ENCODE measurements at regions not wholly inside any gene's neighbourhood (a gene's known extent, or its start where the extent isn't known, plus 50 kb on each side); places are given as distances from the start of the nearest gene placed in this dataset.

- Histone ChIP-seq H3K27ac (ENCODE audit: low read length) (no peak overlapping the region), H3K79me2 (replicated peaks; ENCODE audit: insufficient read depth, low read length) (no peaks in the 10 kb centered on the region), H3K4me2 (ENCODE audit: low read length) (no peak overlapping the region), H3K27me3 (ENCODE audit: insufficient read depth, low read depth, low read length) (no peaks in the 10 kb centered on the region), H3K9ac (ENCODE audit: low read length) (no peak overlapping the region), H3K36me3 (ENCODE audit: insufficient read depth, low read length) (no peaks in the 10 kb centered on the region), H4K20me1 (ENCODE audit: insufficient read depth) (no peaks in the 10 kb centered on the region), H3K9me3 (ENCODE audit: low read length) (no peaks in the 10 kb centered on the region), H3K4me3 (ENCODE audit: low read length) (no peak overlapping the region), H2AFZ (ENCODE audit: low read depth, low read length) (no peak overlapping the region), H3F3A (ENCODE audit: insufficient read depth, low read length, poor library complexity, severe bottlenecking) (no peaks in the 10 kb centered on the region), H3K9me2 (ENCODE audit: insufficient read depth, low read length) (no peaks in the 10 kb centered on the region)
- TF ChIP-seq SMC3 (conservative IDR thresholded peaks at IDR 0.05; ENCODE audit: poor library complexity) (no peak), REST (IDR thresholded peaks at IDR 0.05; ENCODE audit: borderline replicate concordance) (no peak), EP300 (conservative IDR thresholded peaks at IDR 0.05; ENCODE audit: poor library complexity, severe bottlenecking) (no peak), MXI1 (conservative IDR thresholded peaks at IDR 0.05; ENCODE audit: poor library complexity, severe bottlenecking) (no peak), CTCF (IDR thresholded peaks at IDR 0.05; ENCODE audit: poor library complexity, severe bottlenecking) (no peak), RAD21 (conservative IDR thresholded peaks at IDR 0.05) (no peak), TAF1 (IDR thresholded peaks at IDR 0.05; ENCODE audit: low read depth) (no peak), POLR2AphosphoS5 (IDR thresholded peaks at IDR 0.05) (no peak), EZH2 (IDR thresholded peaks at IDR 0.05; ENCODE audit: borderline replicate concordance, insufficient read depth, low read length, poor library complexity, severe bottlenecking) (no peak)
Observed at GRCh38 chrX:7784580-7784979, 58.4 kb upstream of the VCX start.

- Histone ChIP-seq H3K9ac (ENCODE audit: low read length) (no peak overlapping the region), H3F3A (ENCODE audit: insufficient read depth, low read length, poor library complexity, severe bottlenecking) (no peaks in the 10 kb centered on the region), H3K4me3 (ENCODE audit: low read length) (no peak overlapping the region), H3K9me2 (ENCODE audit: insufficient read depth, low read length) (no peaks in the 10 kb centered on the region), H3K79me2 (replicated peaks; ENCODE audit: insufficient read depth, low read length) (no peaks in the 10 kb centered on the region), H2AFZ (ENCODE audit: low read depth, low read length) (no peak overlapping the region), H4K20me1 (ENCODE audit: insufficient read depth) (no peaks in the 10 kb centered on the region), H3K27me3 (ENCODE audit: insufficient read depth, low read depth, low read length) (no peaks in the 10 kb centered on the region), H3K27ac (ENCODE audit: low read length) (no peak overlapping the region), H3K36me3 (ENCODE audit: insufficient read depth, low read length) (no peaks in the 10 kb centered on the region), H3K4me2 (ENCODE audit: low read length) (no peak overlapping the region), H3K9me3 (ENCODE audit: low read length) (no peaks in the 10 kb centered on the region)
- TF ChIP-seq REST (IDR thresholded peaks at IDR 0.05; ENCODE audit: borderline replicate concordance) = no peak
- TF ChIP-seq SMC3 (conservative IDR thresholded peaks at IDR 0.05; ENCODE audit: poor library complexity) = no peak
- no peak for TF ChIP-seq TAF1 (IDR thresholded peaks at IDR 0.05; ENCODE audit: low read depth)
- no peak for TF ChIP-seq RAD21 (conservative IDR thresholded peaks at IDR 0.05)
- no peak for TF ChIP-seq CTCF (IDR thresholded peaks at IDR 0.05; ENCODE audit: poor library complexity, severe bottlenecking)
- TF ChIP-seq EZH2 (IDR thresholded peaks at IDR 0.05; ENCODE audit: borderline replicate concordance, insufficient read depth, low read length, poor library complexity, severe bottlenecking) = no peak
- TF ChIP-seq POLR2AphosphoS5 (IDR thresholded peaks at IDR 0.05) = no peak
- no peak for TF ChIP-seq MXI1 (conservative IDR thresholded peaks at IDR 0.05; ENCODE audit: poor library complexity, severe bottlenecking)
- TF ChIP-seq EP300 (conservative IDR thresholded peaks at IDR 0.05; ENCODE audit: poor library complexity, severe bottlenecking) = no peak
Observed at GRCh38 chrX:7779644-7780043, 63.3 kb upstream of the VCX start.

Measured in neural cell (in vitro differentiated cells).